HepG2 (cell line): ENCODE measurements at regions not wholly inside any gene's neighbourhood (a gene's known extent, or its start where the extent isn't known, plus 50 kb on each side); places are given as distances from the start of the nearest gene placed in this dataset.

Experiments used
- ATAC-seq: fragments of 200-7000 bp; cut with Tn5 transposase; 3 replicates; pipeline ENCODE4 v1.9.1; 2020; ENCODE audit warnings: mild to moderate bottlenecking, moderate library complexity
- BruUV-seq: library from RNA; stranded (reverse); fragments of 400-500 nt; replicated peaks from 2 replicates; lab custom pipeline; 2021; lab: Mats Ljungman, UMichigan
- CTCF ChIA-PET: fragments of 300-600 bp; formaldehyde crosslinking; extraction: SDS; loops from one replicate; lab custom pipeline; 2021; ENCODE audit warnings: low total read pairs, inconsistent platforms, low intra/inter-chr PET ratio; lab: Yijun Ruan, JAX
- POLR2A ChIA-PET: fragments of 350-600 bp; sonication (Branson Sonifier 250); formaldehyde crosslinking; loops from one replicate; lab custom pipeline; 2020; ENCODE audit warnings: antibody characterized with exemption, inconsistent platforms; lab: Yijun Ruan, JAX
- DNase-seq: peaks from one replicate; pipeline ENCODE4 v3.0.0-alpha.2; 2015; ENCODE audit warnings: low spot score
- FAIRE-seq: peaks from 3 replicates; lab custom pipeline; 2011; peaks lifted over from hg19 to GRCh38; lab: Jason Lieb, UNC
- H2AFZ ChIP-seq: one replicate; pipeline ENCODE4 v1.6.1; 2011; ENCODE audit warnings: low read length, inconsistent platforms
- H3K27ac ChIP-seq: fragments of 300-600 bp; 3 replicates; pipeline ENCODE4 v1.8.0; 2011; ENCODE audit warnings: mixed run types, mild to moderate bottlenecking, mixed read lengths, low read length, inconsistent platforms; ENCODE audit not compliant: insufficient read depth; ENCODE audit errors: extremely low read length
- H3K27me3 ChIP-seq, 2 experiments: fragments of 200-600 bp in 1 of 2; 2 replicates in 1 of 2; 3 replicates in 1 of 2; pipeline versions ENCODE4 v1.6.0 to v1.8.0; 2011; ENCODE audit warnings: low read length in 2 of 2, mild to moderate bottlenecking in 2 of 2, moderate library complexity in 2 of 2, inconsistent platforms in 1 of 2; ENCODE audit not compliant: insufficient read depth in 2 of 2, control insufficient read depth in 1 of 2
- H3K36me3 ChIP-seq, 2 experiments: fragments of 200-600 bp in 1 of 2; replicated peaks in 1 of 2; 2 replicates in 1 of 2; 3 replicates in 1 of 2; pipeline versions ENCODE4 v1.5.1 to v1.8.0; 2011; ENCODE audit warnings: low read length in 2 of 2, inconsistent platforms in 1 of 2; ENCODE audit not compliant: insufficient read depth in 2 of 2, control insufficient read depth in 1 of 2
- H3K4me1 ChIP-seq: 2 replicates; pipeline ENCODE4 v1.5.1; 2012; ENCODE audit warnings: low read length, inconsistent platforms; ENCODE audit not compliant: insufficient read depth
- H3K4me2 ChIP-seq: 2 replicates; pipeline ENCODE4 v1.6.0; 2011; ENCODE audit warnings: low read depth, low read length, inconsistent platforms
- H3K4me3 ChIP-seq, 3 experiments: fragments of 200-600 bp in 1 of 3; sonication (generic), shearing (Covaris generic) in 1 of 3; replicated peaks in 1 of 3; 2 replicates each; pipeline ENCODE4 v1.5.1; 2011 to 2016; ENCODE audit warnings: low read length in 3 of 3, inconsistent platforms in 2 of 3, low read depth in 2 of 3, mild to moderate bottlenecking in 2 of 3, control low read depth in 1 of 3, mixed read lengths in 1 of 3; ENCODE audit not compliant: insufficient read depth in 1 of 3
- H3K79me2 ChIP-seq: one replicate; pipeline ENCODE4 v1.6.1; 2011; ENCODE audit warnings: low read length, inconsistent platforms; ENCODE audit not compliant: insufficient read depth
- H3K9ac ChIP-seq: 2 replicates; pipeline ENCODE4 v1.6.0; 2011; ENCODE audit warnings: mild to moderate bottlenecking, low read depth, low read length, inconsistent platforms; ENCODE audit not compliant: insufficient read depth
- H3K9me3 ChIP-seq: 2 replicates; pipeline ENCODE4 v1.5.1; 2012; ENCODE audit warnings: mild to moderate bottlenecking, low read length
- H4K20me1 ChIP-seq: 2 replicates; pipeline ENCODE4 v1.6.0; 2011; ENCODE audit warnings: inconsistent platforms, mild to moderate bottlenecking, low read length, moderate library complexity; ENCODE audit not compliant: insufficient read depth
- FOXM1 ChIP-seq: sonication (generic); formaldehyde crosslinking; IDR thresholded peaks from 2 replicates; pipeline ENCODE4 v1.5.0; 2020; ENCODE audit warnings: missing genetic modification reagents
- NKX3-1 ChIP-seq: sonication (generic); formaldehyde crosslinking; IDR thresholded peaks from 2 replicates; pipeline ENCODE4 v1.5.0; 2020; ENCODE audit warnings: missing genetic modification reagents
- RAD51 ChIP-seq: fragments of 450-650 bp; IDR thresholded peaks from 2 replicates; pipeline ENCODE4 v1.6.1; 2016; ENCODE audit warnings: borderline replicate concordance
- TAF15 ChIP-seq: fragments of 200-400 bp; formaldehyde crosslinking; IDR thresholded peaks from one replicate; pipeline ENCODE4 v1.6.1; 2018; ENCODE audit warnings: mild to moderate bottlenecking, low read depth, low read length; ENCODE audit not compliant: poor library complexity, severe bottlenecking
- ZNF496 ChIP-seq: sonication (generic); formaldehyde crosslinking; IDR thresholded peaks from 2 replicates; pipeline ENCODE4 v1.8.1; 2023; ENCODE audit warnings: mild to moderate bottlenecking, moderate library complexity, missing genetic modification reagents; ENCODE audit not compliant: insufficient replicate concordance
- ZNF850 ChIP-seq: sonication (generic); formaldehyde crosslinking; conservative IDR thresholded peaks from 2 replicates; pipeline ENCODE4 v1.9.0; 2021; ENCODE audit warnings: mild to moderate bottlenecking, missing genetic modification reagents
- WGBS: methylation state at CpG from one replicate; pipeline ENCODE4 v1.1.6; 2017; ENCODE audit warnings: low lambda C conversion rate; 5-methylcytosine and 5-hydroxymethylcytosine counted together
- in situ Hi-C: cut with HindIII; loops from 2 replicates; pipeline ENCODE4 v1.10.0; 2017; ENCODE audit warnings: low pct_unique_long_range_greater_than_20kb; ENCODE audit not compliant: extremely low pct_ligation_motif_present
- intact Hi-C: fragments of 100-400 bp; cut with micrococcal nuclease; formaldehyde crosslinking; loops from one replicate; pipeline ENCODE4 v1.10.0; 2022; ENCODE audit not compliant: unreplicated experiment

DNA sequence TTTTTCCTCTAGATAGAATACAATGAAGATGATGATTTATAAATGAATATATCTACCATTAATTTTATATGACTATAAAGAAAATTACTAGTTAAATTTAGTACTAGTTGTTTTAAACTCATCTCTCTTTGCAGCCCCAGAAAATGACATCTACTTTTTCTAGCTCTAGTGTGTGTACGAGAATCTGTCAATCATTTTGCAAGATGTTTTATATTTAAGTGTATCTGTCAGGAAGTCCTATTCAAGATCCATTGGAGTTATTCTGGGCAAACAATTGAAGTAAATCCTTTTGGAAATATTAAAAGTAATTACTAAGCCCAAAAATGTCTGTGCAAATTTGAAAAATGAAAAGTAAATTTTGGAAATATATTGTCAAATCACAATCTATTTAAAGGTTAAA, 144.3 kb upstream of the PCDH9 start:
- no peaks in the 10 kb centered on the region for H3K4me1 ChIP-seq
- DNase-seq (no peak), FAIRE-seq (no peak), ATAC-seq (no peak)
- CTCF ChIA-PET: no interaction called here
- no peaks in the 10 kb centered on the region for H3K36me3 ChIP-seq
- 21% methylated on average over 1 of the region's 1 CpG for WGBS
- TF ChIP-seq TAF15: no peak
- no peak for TF ChIP-seq NKX3-1 (CRISPR knock-in tag)
- no TSS peak for BruUV-seq
- H3K79me2 ChIP-seq: no peaks in the 10 kb centered on the region
- no peaks in the 10 kb centered on the region for H4K20me1 ChIP-seq
- no peaks in the 10 kb centered on the region for H3K27me3 ChIP-seq
- in situ Hi-C loops (no loop called here), intact Hi-C loops (no loop called here)
- no peaks in the 10 kb centered on the region for H3K9me3 ChIP-seq
- no peak overlapping the region for H3K9ac ChIP-seq
- no peak overlapping the region for H2AFZ ChIP-seq
- POLR2A ChIA-PET: no interaction called here
- no peak overlapping the region for H3K4me3 ChIP-seq
- no peak overlapping the region for H3K4me2 ChIP-seq
- H3K27ac ChIP-seq: no peak overlapping the region

DNA sequence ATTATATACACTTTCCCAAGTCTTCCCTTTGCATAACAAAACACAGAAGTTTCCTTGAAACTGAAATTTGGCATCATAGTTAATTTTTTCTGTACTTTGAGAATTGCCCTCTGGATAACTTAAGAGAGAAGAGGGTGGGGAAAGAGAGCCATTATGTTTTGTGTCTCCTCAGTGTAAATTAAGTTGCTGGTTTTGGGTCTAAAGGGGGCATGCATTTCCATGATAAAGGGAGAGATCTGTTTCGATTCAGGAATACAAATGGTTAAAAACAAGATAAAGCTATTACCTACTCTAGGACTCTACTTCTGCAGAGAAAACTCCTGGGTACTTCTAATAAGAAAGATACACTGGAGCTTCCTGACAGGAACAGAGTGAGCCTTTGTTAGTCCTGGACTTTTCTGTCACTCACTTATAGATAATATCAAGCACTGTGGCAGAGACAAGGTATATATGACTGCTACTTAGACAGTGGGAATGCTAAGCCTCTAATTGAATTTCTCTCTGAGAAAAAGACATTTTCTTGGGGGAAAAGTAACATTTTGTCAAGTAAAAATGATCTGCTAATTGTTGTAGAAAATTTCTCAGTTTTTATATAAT, 142.8 kb upstream of the PCDH9 start:
- H2AFZ ChIP-seq: no peak overlapping the region
- CTCF ChIA-PET: no interaction called here
- ATAC-seq (no peak), DNase-seq (no peak), FAIRE-seq (no peak)
- no peaks in the 10 kb centered on the region for H3K4me1 ChIP-seq
- H3K9ac ChIP-seq: no peak overlapping the region
- H4K20me1 ChIP-seq: no peaks in the 10 kb centered on the region
- TF ChIP-seq FOXM1 (CRISPR knock-in tag): no peak
- no peak for TF ChIP-seq ZNF496 (CRISPR knock-in tag)
- TF ChIP-seq RAD51: no peak
- TF ChIP-seq ZNF850 (CRISPR knock-in tag): no peak
- 0% methylated on average over 1 of the region's 1 CpG for WGBS
- H3K27me3 ChIP-seq: no peaks in the 10 kb centered on the region
- H3K4me3 ChIP-seq: no peak overlapping the region
- no peak overlapping the region for H3K27ac ChIP-seq
- H3K4me2 ChIP-seq: no peak overlapping the region
- intact Hi-C loops: no loop called here
- POLR2A ChIA-PET: no interaction called here
- H3K79me2 ChIP-seq: no peaks in the 10 kb centered on the region
- in situ Hi-C loops: no loop called here
- no peaks in the 10 kb centered on the region for H3K36me3 ChIP-seq
- no peaks in the 10 kb centered on the region for H3K9me3 ChIP-seq
- no TSS peak for BruUV-seq
